Epidermal melanocyte (primary cell): ENCODE measurements at regions not wholly inside any gene's neighbourhood (a gene's known extent, or its start where the extent isn't known, plus 50 kb on each side); places are given as distances from the start of the nearest gene placed in this dataset.
"Not testable (repeated sequence)": the region's sequence is repeated elsewhere in the genome, so short reads cannot be mapped to it uniquely, and the experiment has no call there.

ENCODE experiments used
- DNase-seq: peaks from one replicate; pipeline ENCODE4 v3.0.0; 2011; ENCODE audit warnings: low spot score; ENCODE audit not compliant: insufficient read length

DNA sequence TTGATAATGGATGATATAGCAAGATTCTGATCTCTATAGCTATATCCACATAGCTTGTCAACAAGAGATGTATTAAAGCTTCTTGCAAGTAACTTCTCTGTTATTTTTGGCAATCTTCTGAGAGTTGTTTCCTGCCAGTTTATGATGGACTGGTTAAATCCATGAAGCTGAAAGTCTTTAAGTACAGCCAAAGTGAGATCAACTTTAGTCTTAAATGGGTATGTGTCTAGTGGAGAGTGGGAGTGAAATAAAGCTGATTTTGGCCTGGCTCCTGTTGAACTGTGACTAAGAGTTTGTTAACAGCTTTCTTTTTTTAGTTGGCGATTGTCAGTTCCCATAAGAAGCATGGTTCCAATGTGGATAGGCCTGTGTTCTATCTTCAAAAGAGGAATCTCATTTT is 350.9 kb upstream of the PCSK5 start:
- DNase-seq = no peak

DNA sequence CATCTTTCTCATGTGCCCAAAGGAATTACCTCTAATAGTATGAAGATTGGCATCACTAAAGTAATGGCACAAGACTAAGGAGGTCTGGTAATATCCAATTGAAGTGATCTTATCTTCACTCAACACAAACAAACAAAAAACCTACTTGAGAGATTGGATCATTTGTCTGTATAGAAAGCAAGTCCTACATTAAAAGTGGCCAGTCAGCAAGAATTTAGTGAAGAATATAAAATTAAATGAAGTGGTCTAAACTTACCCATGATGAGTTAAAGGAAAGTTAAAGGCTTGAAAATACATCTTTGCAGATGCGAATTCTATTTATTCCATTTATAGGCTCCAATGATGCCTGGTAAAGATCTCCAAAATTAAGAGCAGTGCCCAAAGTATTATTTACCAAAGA is 350.3 kb upstream of the PCSK5 start:
- DNase-seq = no peak

DNA sequence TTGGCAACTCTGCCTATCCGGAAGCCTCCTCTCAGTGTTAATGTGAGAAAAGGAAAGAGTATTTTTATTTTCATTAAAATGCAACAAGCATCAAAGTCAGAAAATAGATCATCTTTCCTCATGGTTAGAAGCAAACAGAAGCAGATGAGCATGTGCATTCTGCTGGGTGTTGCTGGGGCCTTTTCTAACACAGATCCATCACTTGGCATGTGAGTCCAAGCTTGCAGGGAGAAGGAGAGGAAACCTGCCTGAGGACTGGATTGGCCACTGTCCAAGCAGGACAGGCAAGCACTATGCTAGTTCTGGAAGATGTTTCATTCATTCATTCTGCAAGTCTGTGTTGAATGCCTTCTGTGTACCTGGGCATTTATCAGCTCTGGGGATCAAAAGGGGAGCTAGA is 348.7 kb upstream of the PCSK5 start:
- DNase-seq = no peak

DNA sequence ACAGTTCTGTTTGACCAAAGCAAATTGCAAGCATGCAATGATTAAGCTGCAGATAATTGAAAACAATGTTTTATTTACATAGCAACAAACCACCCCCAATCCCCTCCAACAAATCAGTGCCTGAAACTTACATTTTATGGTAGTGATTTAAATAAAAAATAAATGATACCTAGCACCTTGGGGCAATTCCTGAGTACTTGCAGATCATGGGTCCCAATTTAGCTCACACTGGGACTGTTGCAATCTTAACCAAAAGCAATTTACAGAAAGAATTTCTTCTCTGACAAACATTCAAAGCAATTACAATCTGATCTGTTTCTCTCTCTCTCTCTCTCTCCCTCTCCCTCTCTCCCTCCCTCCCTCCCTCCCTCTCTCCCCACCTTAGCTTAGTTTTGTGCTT is 345.7 kb upstream of the PCSK5 start:
- DNase-seq = no peak

DNA sequence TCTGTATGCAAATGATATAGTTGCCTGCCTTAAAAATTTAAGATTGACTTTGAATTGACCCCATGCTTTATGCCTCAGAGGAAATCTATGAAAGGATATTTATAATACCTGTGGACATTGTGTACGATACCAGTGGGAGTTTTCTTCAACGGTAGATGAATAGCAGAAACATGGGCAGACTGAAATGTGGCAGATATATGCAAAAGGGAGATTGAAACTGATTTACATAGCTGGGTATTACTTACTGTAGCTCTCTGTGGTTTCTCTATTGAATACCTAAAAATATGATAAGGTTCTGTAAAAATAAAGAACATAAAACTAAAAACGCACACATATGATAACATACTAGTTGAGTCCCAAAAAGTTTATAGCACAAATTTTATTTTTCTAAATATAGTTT is 345.2 kb upstream of the PCSK5 start:
- no peak for DNase-seq

DNA sequence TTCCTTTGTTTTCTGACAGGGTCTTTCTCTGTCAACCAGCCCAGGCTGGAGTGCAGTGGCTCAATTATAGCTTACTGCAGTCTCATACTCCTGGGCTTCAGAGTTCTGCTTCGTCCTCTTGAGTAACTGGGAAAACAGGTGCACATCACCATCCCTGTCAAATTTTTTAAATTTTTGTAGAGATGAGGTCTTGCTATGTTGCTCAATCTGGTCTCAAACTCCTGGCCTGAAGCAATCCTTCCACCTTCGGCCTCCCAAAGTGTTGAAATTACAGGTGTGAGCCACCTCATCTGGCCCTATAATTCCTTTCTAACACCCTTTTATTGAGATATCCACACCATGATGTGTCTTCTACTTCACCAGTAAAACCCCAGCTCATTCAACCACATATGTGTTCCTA is 341.6 kb upstream of the PCSK5 start:
- DNase-seq = no peak

DNA sequence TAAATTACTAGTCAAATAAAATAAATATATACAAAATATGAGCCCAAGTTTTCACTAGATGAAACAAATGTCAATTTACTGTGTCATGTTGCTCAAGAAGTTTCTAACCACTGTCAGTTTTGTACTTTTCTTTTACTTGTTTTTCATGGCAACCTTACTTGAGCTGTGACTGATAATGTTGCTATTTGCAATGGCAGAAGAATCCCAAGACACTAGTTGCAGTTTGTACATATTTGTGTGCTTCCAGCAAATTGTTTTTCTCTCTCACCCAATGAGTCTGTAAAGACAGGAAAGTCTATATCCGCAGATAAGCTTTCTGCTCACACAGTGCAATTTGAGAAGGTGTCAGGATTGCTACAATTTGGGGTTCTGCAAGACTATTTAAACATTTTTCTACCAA is 338.6 kb upstream of the PCSK5 start:
- no peak for DNase-seq

DNA sequence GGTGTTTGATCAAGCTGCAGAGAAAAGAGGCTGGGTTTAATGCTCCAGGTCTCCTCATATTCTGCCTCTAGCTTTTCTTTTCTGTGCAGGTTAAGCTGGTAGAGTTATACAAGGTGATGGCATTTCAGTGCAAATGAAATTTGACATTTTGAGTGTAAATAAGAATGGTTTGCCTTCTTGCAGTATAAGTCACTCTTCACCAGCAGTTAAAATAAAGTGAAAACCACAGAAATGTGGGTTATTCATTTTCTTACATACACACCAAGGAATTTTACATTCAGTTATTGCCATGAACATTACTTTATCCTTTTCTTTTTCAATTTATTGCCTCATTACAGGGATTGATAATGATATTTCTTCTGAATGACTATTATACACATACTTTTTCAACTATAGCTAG is 337.5 kb upstream of the PCSK5 start:
- DNase-seq = no peak

DNA sequence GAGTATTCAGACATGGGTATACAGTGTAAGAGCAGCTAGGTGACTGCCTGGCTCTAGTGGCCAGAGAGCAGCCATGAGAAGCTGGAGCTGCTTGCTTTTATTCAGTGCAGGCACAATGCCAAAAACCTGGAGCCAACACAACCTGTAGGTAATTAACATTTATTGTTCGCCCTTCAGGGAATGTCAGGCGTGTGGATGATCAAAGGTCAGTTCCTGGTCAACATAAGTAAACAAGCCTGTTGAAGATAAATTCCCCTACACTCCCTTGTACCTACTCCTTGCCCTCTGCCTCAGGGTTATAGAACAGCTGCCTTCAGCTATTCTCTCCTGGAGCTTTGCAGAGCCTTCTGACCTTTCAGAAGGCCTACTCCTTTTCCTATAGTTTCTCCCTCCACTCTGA is 323.7 kb upstream of the PCSK5 start:
- not testable (repeated sequence) for DNase-seq

DNA sequence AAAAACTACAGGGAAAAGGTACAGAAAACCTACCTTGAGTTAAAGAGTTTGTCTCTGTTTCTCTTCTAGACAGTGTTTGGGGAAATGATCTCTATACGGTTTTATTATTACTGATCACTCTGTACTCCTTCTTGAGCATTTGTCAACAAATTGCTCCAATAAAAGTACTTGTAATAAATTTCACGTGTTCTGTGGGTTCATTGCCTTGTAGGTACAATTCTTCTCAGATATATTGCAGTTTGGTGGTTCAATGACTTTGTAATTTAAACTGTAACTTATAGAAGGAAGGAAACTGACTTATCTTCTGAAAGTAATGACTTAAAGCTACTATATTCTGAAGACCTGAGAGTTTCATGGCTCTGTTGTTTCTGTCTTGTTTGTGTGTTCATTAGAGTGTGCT is 319.9 kb upstream of the PCSK5 start:
- no peak for DNase-seq

DNA sequence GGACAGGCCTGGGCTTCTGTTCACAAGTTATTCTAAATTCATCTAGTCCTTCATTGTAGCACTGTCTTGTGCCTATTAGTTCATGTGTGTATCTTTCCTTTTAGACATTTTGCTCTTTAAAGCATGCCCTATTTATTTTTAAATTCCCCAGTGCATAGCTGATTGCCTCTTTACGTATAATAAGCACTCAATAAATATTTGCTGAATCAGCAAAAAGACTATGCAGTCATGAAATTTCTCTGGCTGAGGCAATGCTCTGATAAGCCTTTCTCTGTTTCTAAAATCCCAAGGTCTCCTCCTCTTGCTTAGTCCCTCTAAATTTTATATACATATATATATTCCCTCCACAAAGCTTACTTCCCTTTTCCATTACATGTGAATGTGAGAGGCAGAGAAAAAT is 315.9 kb upstream of the PCSK5 start:
- DNase-seq = no peak

DNA sequence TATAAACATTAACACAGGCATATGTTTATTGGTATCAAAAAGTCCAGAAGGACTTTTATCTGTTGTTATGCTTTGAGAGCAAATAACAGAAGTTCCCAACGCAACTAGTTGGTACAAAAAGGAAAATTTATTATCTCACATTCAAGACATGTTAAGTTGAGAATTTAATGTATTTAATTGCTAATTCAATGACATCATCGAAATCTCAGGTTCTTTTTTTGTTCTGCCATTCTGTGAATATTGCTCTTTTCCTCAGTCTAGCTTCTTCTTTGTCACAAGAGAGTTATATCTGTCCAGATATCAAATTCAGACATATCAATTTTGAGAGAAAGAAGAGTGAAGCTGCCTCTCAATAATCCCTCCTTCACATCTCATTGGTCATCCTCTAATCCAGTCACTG is 307.6 kb upstream of the PCSK5 start:
- no peak for DNase-seq

DNA sequence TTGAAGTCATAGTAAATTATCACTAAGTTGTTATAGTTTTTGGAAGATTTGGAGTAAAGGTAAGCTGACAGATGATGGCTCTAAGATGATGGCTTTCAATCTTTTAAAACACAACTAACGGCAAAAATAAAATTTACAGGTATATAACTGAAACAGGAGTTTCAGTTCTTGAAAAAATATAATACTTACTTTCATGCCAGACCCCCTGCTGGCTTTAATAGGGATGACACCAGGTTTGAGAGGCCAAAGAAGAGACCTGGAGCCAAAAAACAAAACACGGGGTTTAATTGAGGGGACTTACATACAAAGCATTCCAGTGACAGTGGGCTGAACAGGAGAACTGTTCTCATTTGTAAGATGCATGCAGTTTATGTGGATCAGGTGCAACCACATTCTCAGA is 301.7 kb upstream of the PCSK5 start:
- no peak for DNase-seq

DNA sequence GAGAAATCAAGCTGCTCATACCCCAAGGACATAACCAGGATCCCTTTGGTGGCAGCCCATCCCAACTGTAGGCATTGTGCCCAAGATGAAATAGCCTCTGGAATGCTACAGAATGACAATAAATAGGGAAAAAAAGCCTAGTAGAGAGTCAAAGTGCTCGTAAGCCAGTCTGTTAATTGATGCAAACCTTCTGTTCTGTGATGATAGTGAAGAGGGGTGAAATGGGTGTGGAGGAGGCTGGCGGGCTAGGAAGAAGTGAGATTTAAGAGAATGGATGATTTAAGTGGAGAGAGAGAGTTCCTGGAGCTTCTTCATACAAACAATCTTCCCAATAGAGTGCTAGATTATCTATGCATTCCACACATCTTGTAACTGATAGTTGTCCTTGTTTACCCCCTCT is 301.0 kb upstream of the PCSK5 start:
- no peak for DNase-seq

DNA sequence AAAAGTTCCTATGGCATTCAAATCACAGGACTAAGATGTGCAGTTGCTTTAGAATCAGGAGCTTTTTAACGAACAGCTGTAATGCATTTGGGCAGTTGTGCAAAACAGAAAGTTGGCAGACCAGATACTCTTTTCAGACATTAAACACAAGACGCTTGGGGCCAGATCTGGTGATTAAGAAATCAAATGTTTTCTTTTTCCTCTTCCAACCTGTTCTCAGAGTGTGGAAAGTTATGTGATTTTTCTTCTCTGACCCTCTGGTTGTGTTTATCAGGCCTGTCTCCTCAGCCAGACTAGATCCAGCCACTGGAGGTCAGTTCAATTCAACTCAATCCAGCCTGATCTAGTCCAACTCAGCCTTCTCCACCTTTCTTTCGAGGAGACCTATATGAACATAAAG is 298.5 kb upstream of the PCSK5 start:
- DNase-seq = no peak

DNA sequence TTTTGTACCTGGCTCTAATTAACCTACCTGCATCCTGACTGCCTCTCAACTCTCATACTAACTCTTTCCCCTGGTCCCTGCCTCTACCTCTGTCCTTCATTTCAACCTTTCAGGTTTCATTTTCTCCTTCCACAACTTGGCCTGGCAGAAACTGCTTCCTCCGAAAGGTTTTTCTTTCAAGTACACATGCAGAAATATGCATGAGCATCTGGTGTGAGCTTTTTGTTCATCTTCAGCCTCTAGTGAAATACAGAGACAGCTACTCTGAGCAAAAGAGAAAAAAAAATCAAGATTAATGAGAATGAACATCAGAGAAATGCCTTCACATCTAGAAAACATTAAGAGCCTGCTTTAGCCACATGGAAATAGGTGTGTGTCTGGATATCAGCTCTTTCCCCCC is 297.9 kb upstream of the PCSK5 start:
- DNase-seq = no peak

DNA sequence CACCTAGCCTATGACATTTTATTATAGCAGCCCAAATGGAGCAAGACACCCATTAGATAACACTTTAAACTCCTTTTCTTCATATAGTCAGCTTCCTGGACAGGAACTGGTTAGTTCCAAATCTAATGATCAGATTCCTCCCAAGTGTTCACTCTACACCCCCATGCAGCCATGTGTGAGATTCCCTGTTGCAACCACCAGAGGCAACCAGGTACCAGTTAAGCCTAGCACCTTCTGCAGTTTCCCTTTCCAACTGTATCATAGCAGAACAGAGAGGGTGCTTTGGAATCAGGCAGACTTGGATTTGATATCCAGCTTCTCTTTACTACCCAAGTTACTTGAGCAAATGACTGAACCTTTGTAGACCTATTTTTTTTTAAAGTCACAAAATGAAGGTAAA is 296.6 kb upstream of the PCSK5 start:
- no peak for DNase-seq

DNA sequence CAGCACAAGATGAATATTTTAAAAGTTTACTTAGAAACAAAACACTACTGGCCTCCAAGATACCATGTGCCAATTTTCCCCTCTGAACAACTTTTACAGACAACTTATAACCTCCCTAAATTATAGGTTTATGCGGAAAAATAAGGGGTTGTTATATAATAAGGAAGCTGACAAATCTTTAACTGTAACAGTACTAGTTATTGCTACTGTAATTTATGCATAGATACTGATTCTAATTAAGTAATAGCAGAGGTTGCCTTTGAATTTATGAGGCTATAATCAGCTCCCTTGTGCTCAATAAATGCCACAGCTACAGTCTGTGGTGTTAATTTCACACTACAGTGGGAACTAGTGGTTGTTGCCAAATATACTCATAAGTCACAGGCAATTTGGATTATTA is 291.3 kb upstream of the PCSK5 start:
- DNase-seq = no peak

DNA sequence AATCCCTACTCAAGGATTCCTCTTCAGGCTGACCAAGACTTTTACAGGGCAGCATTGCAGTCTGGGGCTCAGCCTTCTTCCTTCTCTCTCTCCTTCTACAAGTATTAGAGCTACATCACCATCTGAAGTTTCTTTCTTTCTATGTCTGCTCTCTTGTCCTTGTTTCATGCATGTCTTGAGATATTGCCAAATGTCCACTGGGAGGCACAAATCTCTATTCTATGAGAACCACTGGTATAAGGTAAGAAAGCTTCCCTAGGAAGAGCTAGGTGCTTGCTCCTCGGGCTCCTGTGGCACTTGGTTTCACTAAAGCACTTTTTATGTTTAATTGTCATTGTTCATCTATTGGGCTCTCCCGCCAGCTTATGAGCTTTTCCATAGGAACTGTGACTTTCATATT is 289.2 kb upstream of the PCSK5 start:
- DNase-seq = no peak

DNA sequence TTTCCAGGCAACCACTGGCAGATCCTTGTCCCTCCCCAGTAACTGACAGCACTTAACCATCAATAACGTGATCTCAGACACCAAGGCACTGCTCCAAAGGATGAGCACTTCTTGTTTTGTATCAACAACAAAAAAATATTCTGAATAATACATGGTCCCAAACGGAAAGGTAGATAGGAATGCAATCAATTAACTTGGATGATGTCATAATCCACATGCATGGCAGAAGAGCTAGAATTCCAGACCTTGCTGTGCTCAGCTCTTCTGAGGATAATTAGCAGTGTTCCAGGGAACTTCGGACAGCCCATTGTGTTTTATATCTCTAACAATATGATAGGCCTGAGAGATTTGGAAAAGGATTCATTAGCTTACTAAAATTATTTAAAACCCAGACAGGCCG is 288.4 kb upstream of the PCSK5 start:
- no peak for DNase-seq

DNA sequence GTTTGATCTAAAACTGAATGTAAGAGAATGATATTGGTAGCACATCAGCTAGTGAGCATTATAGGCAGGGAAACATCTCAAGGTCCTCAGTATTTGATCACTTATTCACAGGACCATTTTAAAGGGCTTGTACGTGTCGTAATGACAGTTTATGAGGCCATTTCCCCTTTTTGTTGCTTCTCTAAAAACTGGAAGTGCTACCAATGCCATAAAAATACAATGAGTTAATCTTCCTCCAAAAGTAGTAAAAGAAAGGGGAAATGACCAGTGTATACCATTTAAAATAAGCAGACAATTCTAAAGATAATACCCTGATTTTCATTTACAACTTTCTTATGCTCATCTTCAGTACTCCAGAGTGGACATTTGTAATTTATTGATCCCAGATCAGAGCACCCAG is 285.8 kb upstream of the PCSK5 start:
- no peak for DNase-seq

DNA sequence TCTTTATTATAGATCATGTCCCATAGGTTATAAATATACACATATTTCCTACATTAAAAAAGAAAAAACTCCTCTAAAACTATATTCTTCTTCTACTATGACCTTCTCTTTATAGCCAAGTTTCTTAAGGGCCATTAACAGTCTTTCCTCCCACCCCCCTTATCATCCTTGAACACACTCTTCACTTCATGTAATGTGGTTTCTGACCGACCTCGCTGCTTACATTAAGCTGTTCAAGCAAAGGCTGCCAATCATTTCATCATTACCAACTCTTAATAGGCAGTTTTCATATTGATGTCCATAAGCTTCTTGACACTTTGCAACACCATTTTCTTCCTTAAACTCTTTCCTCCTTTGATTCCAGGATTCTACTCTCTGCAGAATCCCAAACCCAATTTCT is 283.0 kb upstream of the PCSK5 start:
- DNase-seq = no peak

DNA sequence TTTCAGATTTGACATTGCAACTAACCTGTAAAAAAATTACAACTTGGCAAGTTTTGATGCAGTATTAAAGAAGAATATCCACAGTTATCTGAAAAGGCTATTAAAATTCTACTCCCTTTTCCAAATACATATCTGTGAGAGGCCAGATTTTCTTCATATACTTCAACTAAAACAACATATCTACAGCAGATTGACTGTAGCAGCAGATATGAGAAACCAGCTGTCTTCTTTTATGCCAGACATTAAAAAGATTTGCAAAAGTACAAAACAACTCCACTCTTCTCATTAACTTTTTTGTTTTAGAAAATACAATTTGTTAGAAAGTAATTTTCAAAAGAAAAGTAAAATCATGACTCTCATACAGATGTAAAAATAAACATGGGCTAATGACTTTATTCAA is 281.1 kb upstream of the PCSK5 start:
- no peak for DNase-seq

DNA sequence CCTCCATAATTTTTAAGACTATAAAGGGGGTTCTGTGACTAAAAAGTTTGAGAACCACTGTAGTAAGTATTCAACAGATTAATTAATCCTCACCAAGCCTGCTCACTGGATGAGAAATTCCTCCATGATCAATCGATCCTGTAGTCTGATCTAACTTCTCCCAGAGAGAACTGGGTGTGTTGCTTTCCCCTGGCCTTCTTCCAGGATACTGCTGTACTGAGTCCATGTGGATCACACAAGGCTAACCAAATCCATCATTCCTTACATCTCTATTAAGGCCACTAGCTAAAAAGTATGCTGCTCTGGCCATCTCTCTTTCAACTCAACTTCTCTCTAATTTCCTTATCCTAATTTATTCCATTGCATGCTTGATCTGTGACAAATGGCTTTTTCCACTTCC is 280.2 kb upstream of the PCSK5 start:
- DNase-seq = no peak

DNA sequence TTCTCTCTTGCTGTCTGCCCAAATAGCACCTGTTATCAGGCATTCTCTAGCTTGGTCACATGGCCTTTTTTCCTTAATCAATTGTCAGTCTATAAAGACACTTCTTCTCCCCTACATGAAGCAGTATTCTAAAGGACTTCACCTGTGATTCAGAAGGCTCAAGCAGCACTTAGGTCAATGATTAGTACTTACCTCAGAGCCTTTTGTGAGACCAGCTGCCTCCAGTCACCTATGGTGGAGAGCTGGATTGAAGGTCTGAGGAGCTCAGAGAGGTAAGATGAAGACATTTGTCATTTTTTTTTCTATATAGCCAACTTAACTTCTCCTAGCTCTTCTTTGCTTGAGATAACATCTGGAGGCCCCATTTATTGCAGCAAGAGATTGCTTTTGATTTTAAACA is 278.3 kb upstream of the PCSK5 start:
- DNase-seq = no peak
